Upper lobe of left lung (tissue), 4 donors: ENCODE measurements at regions not wholly inside any gene's neighbourhood (a gene's known extent, or its start where the extent isn't known, plus 50 kb on each side); places are given as distances from the start of the nearest gene placed in this dataset.

Experiments
- POLR2AphosphoS5 ChIP-seq, 2 donors: sonication (generic); formaldehyde crosslinking; IDR thresholded peaks; one replicate each; pipeline ENCODE4 v1.5.1; 2017; ENCODE audit warnings: antibody characterized with exemption in 2 of 2
- TF ChIP-seq, protein P1 (sequence below), 6 experiments: fragments of 450-650 bp in 4 of 6; fragments of 200-600 bp in 2 of 6; sonication (generic) in 2 of 6; IDR thresholded peaks; one replicate each; pipeline ENCODE4 v1.5.1; 2016 to 2019; ENCODE audit warnings: antibody characterized with exemption in 6 of 6

- TF ChIP-seq POLR2AphosphoS5 (IDR thresholded peaks at IDR 0.05), result no peak
- TF ChIP-seq, protein P1, sequence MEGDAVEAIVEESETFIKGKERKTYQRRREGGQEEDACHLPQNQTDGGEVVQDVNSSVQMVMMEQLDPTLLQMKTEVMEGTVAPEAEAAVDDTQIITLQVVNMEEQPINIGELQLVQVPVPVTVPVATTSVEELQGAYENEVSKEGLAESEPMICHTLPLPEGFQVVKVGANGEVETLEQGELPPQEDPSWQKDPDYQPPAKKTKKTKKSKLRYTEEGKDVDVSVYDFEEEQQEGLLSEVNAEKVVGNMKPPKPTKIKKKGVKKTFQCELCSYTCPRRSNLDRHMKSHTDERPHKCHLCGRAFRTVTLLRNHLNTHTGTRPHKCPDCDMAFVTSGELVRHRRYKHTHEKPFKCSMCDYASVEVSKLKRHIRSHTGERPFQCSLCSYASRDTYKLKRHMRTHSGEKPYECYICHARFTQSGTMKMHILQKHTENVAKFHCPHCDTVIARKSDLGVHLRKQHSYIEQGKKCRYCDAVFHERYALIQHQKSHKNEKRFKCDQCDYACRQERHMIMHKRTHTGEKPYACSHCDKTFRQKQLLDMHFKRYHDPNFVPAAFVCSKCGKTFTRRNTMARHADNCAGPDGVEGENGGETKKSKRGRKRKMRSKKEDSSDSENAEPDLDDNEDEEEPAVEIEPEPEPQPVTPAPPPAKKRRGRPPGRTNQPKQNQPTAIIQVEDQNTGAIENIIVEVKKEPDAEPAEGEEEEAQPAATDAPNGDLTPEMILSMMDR (IDR thresholded peaks at IDR 0.05), result no peak
These were observed 338.5 kb upstream of the KCNH8 start for GRCh38 chr3:18809640-18810305.
